OCI-LY3 (cell line): ENCODE measurements at regions not wholly inside any gene's neighbourhood (a gene's known extent, or its start where the extent isn't known, plus 50 kb on each side); places are given as distances from the start of the nearest gene placed in this dataset.
"Not testable (repeated sequence)": the region's sequence is repeated elsewhere in the genome, so short reads cannot be mapped to it uniquely, and the experiment has no call there.

Experiments
- CTCF ChIP-seq: fragments of 200-600, 300-600 bp; sonication (generic); IDR thresholded peaks from 2 replicates; pipeline ENCODE4 v1.5.1; 2014; ENCODE audit warnings: antibody characterized with exemption, low read length, low read depth
- EZH2phosphoT487 ChIP-seq: fragments of 200-600 bp; shearing (Covaris generic); IDR thresholded peaks from 2 replicates; pipeline ENCODE4 v1.6.1; 2018; ENCODE audit warnings: antibody characterized with exemption, mixed run types, low read depth

- not testable (repeated sequence) for TF ChIP-seq CTCF, EZH2phosphoT487
Observed at GRCh38 chr5:99423396-99423795, 494.6 kb upstream of the CHD1 start.
